ENCODE measurements at regions not wholly inside any gene's neighbourhood (a gene's known extent, or its start where the extent isn't known, plus 50 kb on each side); places are given as distances from the start of the nearest gene placed in this dataset.

GRCh38 chr6:160831739-160832138 lies 129.7 kb downstream of the PLG start:
- no peak for ATAC-seq

More at GRCh38 chr6:160831739-160832138, 129.7 kb downstream of the PLG start:
- H2AFZ ChIP-seq (ENCODE audit: low read length): no peak overlapping the region
- FAIRE-seq: no peak
- POLR2A ChIA-PET: no interaction called here
- no TSS peak for BruUV-seq (replicated peaks)
- peak; percentile 32 for DNase-seq (ENCODE audit: low spot score)
- H3K27me3 ChIP-seq (ENCODE audit: control insufficient read depth in 1 of 2, insufficient read depth in 2 of 2, low read length in 2 of 2): no peaks in the 10 kb centered on the region
- no peaks in the 10 kb centered on the region for H4K20me1 ChIP-seq (ENCODE audit: insufficient read depth, low read length)
- H3K4me2 ChIP-seq (ENCODE audit: low read depth, low read length): no peak overlapping the region
- in situ Hi-C loops (cut with HindIII; ENCODE audit: extremely low pct_ligation_motif_present, low pct_unique_long_range_greater_than_20kb): no loop called here
- CTCF ChIA-PET (ENCODE audit: low intra/inter-chr PET ratio, low total read pairs): no interaction called here
- H3K79me2 ChIP-seq (ENCODE audit: insufficient read depth, low read length): no peaks in the 10 kb centered on the region
- H3K27ac ChIP-seq (ENCODE audit: extremely low read length, insufficient read depth, low read length): no peak overlapping the region
- no peak for TF ChIP-seq ZNF3 (CRISPR knock-in tag; IDR thresholded peaks at IDR 0.05)
- TF ChIP-seq CEBPB (IDR thresholded peaks at IDR 0.05; ENCODE audit: borderline replicate concordance, low read depth, low read length): 0 out of 2 replicates have a peak, but pooled peaks have one; percentile 26
- no peak for TF ChIP-seq GTF3A (CRISPR knock-in tag; conservative IDR thresholded peaks at IDR 0.05)
- no peak for TF ChIP-seq PAXIP1 (CRISPR knock-in tag; conservative IDR thresholded peaks at IDR 0.05)
- TF ChIP-seq SALL1 (CRISPR knock-in tag; IDR thresholded peaks at IDR 0.05): no peak
- TF ChIP-seq CREB1 (IDR thresholded peaks at IDR 0.05): no peak
- TF ChIP-seq CREB1 (CRISPR knock-in tag; IDR thresholded peaks at IDR 0.05): no peak
- WGBS (ENCODE audit: low lambda C conversion rate): 3% methylated on average over 1 of the region's 1 CpG
- no peaks in the 10 kb centered on the region for H3K9me3 ChIP-seq (ENCODE audit: low read length)
- no peak overlapping the region for H3K4me3 ChIP-seq (replicated peaks in 1 of 3; ENCODE audit: insufficient read depth in 1 of 3, low read depth in 2 of 3, low read length in 3 of 3)
- no peak overlapping the region for H3K9ac ChIP-seq (ENCODE audit: insufficient read depth, low read depth, low read length)
- intact Hi-C loops (cut with micrococcal nuclease; ENCODE audit: unreplicated experiment): no loop called here
- no peaks in the 10 kb centered on the region for H3K36me3 ChIP-seq (replicated peaks in 1 of 2; ENCODE audit: control insufficient read depth in 1 of 2, insufficient read depth in 2 of 2, low read length in 2 of 2)
- H3K4me1 ChIP-seq (ENCODE audit: insufficient read depth, low read length): no peaks in the 10 kb centered on the region

Measured in HepG2 (cell line).